ENCODE measurements at regions not wholly inside any gene's neighbourhood (a gene's known extent, or its start where the extent isn't known, plus 50 kb on each side); places are given as distances from the start of the nearest gene placed in this dataset.
"Not testable (repeated sequence)": the region's sequence is repeated elsewhere in the genome, so short reads cannot be mapped to it uniquely, and the experiment has no call there.

DNA sequence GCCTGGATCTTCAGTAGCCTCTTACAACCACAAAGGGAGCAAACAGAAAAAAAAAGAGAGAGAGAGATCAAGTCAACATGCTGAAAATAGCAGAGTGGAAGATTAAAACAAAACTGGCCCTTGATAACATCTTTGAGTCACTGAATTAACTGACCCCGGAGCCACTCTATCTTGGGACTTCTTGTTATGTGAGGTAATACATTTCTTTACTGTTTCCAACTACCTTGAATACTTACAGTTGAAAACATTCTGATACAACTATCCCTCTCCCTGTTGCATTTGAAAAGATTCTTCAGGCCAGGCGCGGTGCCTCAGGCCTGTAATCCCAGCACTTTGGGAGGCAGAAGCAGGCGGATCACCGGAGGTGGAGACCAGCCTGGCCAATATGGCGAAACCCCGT is 208.1 kb downstream of the MEMO1 start:
- ATAC-seq (no peak), DNase-seq (no peak)
- Histone ChIP-seq H3K9me3 (no peaks in the 10 kb centered on the region), H3K4me1 (ENCODE audit: low read depth) (no peaks in the 10 kb centered on the region), H3K4me3 (no peak overlapping the region), H3K36me3 (ENCODE audit: low read depth) (no peaks in the 10 kb centered on the region)
- intact Hi-C loops (cut with DNase I, micrococcal nuclease), result no loop called here
- no peak for TF ChIP-seq CTCF (IDR thresholded peaks at IDR 0.05)

- intact Hi-C loops (cut with DNase I, micrococcal nuclease); H3K36me3 ChIP-seq (ENCODE audit: low read depth); ATAC-seq; H3K4me1 ChIP-seq (ENCODE audit: low read depth); DNase-seq; H3K4me3 ChIP-seq; H3K9me3 ChIP-seq: not testable (repeated sequence)
Observed at GRCh38 chr2:31799282-31799681, 211.5 kb downstream of the MEMO1 start.

- intact Hi-C loops (cut with DNase I, micrococcal nuclease), result no loop called here
- ATAC-seq, result no peak
- Histone ChIP-seq H3K4me3 (no peak overlapping the region), H3K36me3 (ENCODE audit: low read depth) (no peaks in the 10 kb centered on the region), H3K4me1 (ENCODE audit: low read depth) (no peaks in the 10 kb centered on the region), H3K9me3 (peaks cover 5% of the 10 kb centered on the region)
- DNase-seq, result no peak
- no peak for TF ChIP-seq CTCF (IDR thresholded peaks at IDR 0.05)
Observed at GRCh38 chr2:31788273-31788672, 207.5 kb upstream of the SRD5A2 start.

- H3K4me1 ChIP-seq (ENCODE audit: low read depth), result no peaks in the 10 kb centered on the region
- H3K9me3 ChIP-seq, result peaks cover 6% of the 10 kb centered on the region
- no peak for TF ChIP-seq CTCF (IDR thresholded peaks at IDR 0.05)
- H3K4me3 ChIP-seq, result no peak overlapping the region
- intact Hi-C loops (cut with DNase I, micrococcal nuclease), result no loop called here
- DNase-seq, result no peak
- peak; percentile 70 for ATAC-seq
- no peaks in the 10 kb centered on the region for H3K36me3 ChIP-seq (ENCODE audit: low read depth)
Observed at GRCh38 chr2:31785876-31786275, 205.1 kb upstream of the SRD5A2 start.

DNA sequence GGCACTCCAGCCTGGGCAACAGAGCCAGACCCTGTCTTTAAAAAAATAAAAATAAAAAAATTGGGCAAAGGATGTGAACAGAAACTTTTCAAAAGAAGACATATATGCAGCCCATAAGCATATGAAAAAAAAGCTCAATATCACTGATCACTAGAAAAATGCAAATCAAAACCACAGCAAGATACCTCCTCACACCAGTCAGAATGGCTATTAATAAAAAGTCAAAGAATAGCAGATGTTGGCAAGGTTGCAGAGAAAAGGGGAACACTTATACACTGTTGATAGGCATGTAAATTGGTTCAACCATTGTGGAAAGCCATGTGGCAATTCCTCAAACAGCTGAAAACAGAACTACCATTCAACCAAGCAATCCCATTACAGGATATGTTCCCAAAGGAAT is 204.1 kb upstream of the SRD5A2 start:
- no peaks in the 10 kb centered on the region for H3K36me3 ChIP-seq (ENCODE audit: low read depth)
- H3K4me1 ChIP-seq (ENCODE audit: low read depth), result no peaks in the 10 kb centered on the region
- H3K4me3 ChIP-seq, result no peak overlapping the region
- peaks cover 6% of the 10 kb centered on the region for H3K9me3 ChIP-seq
- ATAC-seq, result no peak
- intact Hi-C loops (cut with DNase I, micrococcal nuclease), result no loop called here
- TF ChIP-seq CTCF (IDR thresholded peaks at IDR 0.05), result no peak
- DNase-seq, result no peak

GRCh38 chr2:31783446-31784091 is 202.8 kb upstream of the SRD5A2 start:
- DNase-seq; ATAC-seq; H3K4me1 ChIP-seq (ENCODE audit: low read depth); H3K36me3 ChIP-seq (ENCODE audit: low read depth); intact Hi-C loops (cut with DNase I, micrococcal nuclease); H3K4me3 ChIP-seq; H3K9me3 ChIP-seq: not testable (repeated sequence)

DNA sequence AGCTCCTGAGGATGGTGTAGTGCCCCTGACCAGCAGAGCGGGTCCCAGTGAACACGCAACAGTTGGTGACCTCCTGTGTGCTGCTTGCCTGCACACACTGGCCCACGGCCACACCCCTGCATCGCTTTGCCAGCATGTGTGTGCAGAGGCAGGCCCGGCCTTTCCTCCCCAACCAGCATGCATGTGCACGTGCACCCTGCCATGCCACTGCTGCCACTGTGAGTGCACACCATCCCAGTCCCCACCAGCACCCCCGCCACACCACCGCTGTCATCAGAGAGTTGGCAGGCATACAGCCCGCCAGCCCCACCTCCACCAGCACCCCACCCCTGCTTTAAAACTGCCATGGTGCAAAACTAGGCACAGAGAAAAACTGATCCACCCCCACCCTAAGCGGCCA is 197.4 kb upstream of the SRD5A2 start:
- no peak overlapping the region for H3K4me3 ChIP-seq
- ATAC-seq, result no peak
- no peaks in the 10 kb centered on the region for H3K36me3 ChIP-seq (ENCODE audit: low read depth)
- TF ChIP-seq CTCF (IDR thresholded peaks at IDR 0.05), result no peak
- H3K4me1 ChIP-seq (ENCODE audit: low read depth), result no peaks in the 10 kb centered on the region
- intact Hi-C loops (cut with DNase I, micrococcal nuclease), result no loop called here
- no peak for DNase-seq
- no peaks in the 10 kb centered on the region for H3K9me3 ChIP-seq

Measured in mucosa of descending colon (tissue), 3 donors.